NCI-H2196 treated with DMSO at 0.1 percent for 48 hours (cell line): ENCODE measurements at regions not wholly inside any gene's neighbourhood (a gene's known extent, or its start where the extent isn't known, plus 50 kb on each side); places are given as distances from the start of the nearest gene placed in this dataset.
"Not testable (repeated sequence)": the region's sequence is repeated elsewhere in the genome, so short reads cannot be mapped to it uniquely, and the experiment has no call there.

ENCODE experiments used
- DNase-seq: peaks from one replicate; lab custom pipeline; 2025; ENCODE audit not compliant: unreplicated experiment; lab: John Stamatoyannopoulos, UW

DNA sequence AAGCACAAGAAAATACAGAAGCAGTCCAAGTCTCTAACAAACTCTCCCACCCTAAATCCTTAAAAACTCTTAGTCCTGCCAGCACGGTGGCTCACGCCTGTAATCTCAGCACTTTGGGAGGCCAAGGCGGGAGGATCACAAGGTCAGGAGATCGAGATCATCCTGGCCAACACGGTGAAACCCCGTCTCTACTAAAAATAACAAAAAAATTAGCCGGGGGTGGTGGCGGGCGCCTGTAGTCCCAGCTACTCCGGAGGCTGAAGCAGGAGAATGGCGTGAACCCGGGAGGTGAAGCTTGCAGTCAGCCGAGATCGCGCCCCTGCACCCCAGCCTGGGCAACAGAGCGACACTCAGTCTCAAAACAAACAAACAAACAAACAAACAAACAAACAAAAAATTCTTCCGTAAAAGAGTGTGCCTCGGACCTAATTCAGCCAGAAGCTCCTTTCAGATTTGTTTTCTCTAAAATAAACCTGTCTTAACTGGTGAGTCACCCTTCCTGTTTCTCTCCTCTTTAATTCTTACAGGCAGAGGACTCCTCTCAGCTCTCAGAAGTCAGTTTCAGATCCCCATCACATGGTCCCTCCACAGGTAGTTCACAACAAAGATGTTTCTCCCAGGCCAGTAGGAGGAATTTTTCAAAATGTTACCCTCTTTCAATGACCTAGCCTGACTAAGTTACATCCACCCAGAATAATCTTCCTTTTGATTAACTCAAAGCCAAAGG lies 953.2 kb downstream of the STIM2 start:
- not testable (repeated sequence) for DNase-seq

DNA sequence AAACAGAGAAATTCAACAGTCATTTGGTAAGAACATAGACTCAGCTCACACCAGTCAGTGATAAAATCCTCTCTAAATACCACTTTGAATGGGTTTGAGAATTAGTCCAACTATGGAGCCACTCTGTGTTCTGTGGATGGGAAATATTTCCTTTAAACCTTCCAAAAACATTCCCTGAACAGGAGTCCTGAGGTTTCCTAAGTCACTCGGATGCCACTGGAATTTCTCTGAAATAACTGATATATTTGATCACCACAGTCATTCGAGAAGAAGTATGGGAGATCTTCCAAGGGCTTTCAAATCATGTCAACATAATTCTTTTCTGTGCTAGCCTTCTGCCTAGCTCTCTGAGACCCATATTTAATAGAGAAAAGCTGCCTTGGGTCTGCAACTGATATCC lies 958.6 kb downstream of the STIM2 start:
- no peak for DNase-seq

DNA sequence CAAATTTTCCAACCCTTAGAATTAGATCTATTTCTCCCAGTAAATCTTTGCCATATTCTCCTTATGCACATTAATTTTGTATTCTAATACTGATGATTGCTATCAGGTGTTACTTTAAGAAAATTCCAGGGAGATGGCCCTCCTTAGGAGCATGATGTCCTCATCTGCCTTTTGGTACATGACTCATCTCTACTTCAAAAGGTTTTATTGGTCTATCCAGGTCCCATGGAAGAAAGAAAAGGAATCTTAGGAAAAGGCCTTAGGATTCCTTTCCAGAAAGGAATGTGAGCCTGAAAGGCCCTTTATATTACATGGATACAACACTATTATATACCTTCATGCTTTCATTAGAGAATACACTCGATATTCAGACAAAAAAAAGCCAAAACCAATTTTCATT lies 968.2 kb downstream of the STIM2 start:
- DNase-seq: no peak

DNA sequence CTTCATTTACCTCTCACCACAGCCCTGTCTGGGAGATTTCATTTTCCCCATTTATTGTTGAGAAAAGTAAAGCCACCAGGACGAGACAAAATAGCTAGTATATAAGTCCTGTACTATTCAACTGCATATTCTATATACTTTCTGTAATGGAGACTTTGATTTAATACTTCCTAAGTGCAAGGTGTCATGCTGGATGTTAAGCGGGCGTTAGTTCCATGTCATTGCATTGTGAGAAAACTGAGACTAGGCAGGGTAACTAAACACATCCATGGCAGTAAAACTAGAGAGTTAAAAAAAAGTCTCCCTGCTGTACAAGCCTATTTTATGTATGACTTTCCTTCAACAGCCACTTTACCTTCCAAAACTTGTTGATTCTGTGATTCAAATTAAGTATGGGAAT lies 969.6 kb downstream of the STIM2 start:
- no peak for DNase-seq

DNA sequence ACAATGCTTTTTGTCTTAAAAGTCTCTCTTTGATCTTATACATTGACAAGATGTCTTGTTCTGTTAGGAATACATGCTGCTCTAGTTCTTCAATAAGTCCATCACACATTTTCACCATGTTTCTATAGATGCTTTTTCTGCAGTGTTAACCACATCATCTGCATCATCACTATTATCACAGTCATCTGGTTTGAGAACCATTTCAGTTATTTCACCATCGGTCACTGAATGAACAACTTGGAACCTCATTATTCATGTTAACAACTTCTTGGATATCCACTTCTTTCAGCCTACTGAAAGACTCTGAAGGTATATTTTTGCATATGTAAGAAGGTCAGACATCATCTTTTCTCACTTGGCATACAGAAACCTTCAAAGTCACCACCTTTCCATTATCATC lies 975.2 kb downstream of the STIM2 start:
- DNase-seq: no peak

DNA sequence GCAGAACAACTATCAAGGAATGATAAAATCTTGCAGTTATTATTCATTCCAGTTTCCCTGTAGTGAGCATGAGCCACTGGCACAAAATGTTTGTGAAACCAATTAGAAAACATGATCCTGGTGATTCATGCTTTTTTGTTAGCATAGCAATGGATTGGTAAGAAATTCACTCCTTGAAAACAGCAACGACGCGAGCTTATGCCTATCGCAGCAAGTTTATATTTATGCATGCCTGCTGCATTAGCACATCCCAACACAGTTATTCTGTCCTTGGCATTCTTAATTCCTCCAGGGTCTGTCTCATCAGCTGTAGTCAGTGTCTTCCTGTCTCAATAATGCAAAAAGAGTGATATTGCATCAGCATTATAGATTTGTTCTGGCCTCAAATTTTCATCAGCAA lies 975.9 kb downstream of the STIM2 start:
- DNase-seq: no peak

DNA sequence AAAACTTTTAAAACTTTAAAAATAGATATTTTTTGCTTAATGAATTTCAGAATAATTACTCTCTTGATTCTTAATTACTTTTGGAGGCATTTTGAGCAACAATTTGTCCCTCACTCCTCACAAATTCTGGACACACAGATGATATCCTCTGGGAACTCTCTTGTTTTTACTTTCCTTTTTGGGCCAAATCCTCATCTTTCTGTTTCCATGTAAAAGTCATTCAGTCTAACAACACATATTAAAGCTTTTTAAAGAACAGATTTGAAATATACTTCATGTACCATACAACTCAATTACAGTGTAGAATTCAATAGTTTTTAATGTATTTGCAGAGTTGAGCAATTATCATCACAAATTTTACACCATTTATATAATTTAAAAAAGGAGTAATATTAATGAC lies 983.1 kb downstream of the STIM2 start:
- no peak for DNase-seq

DNA sequence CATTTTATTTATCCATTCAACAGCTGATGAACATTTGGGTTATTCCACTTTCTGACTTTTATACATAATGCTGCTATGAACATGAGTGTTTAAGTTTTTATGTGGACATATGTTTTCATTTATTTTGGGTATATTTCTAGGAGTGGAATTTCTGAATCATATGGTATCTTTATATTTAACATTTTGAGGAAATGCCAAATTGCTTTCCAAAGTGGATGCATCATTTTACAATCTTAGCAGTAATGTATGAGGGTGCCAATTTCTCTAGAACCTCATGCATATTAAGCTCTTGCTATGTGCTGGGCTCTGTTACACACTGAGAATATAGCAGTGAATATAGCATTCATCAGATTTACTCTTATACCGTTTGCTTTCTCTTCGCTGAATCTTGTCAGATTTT lies 983.7 kb downstream of the STIM2 start:
- no peak for DNase-seq

DNA sequence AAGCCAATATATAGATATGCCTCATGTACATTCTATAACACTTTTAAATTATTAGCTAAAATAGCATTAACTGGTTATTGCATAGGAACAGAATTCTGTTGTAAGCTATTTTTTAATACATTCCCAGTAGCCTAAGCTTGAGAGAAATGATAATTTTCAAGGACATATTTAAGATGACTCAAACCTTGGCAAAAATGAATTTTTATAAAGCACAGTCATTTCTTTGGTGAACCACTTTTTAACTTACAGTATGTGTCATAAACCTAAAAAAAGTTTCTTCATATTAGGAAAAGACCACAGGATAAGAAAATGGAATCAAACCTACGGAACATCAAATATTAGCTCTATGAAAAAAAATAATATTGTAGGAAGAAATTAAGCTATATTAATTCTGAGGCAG lies 986.3 kb downstream of the STIM2 start:
- DNase-seq: no peak

DNA sequence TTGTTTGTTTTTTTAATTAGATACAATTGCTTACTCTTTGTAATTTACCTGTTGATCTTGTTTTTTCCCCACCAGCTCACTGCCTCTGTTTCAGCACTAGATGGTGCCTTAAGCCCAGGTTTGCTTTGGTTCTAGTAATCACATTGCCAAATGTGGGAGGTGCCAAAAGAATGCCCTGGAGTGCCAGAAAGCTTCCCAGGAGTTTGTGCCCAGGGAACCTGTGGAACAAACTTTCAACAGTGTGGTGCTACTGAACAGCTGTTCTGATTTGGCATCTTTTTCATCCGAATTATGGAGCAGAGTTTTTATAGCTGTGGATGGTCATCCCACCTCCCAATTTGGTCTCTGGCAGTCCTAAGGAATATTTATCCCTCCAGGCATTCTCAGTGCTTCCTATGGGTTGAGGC lies 1000.7 kb downstream of the STIM2 start:
- DNase-seq: no peak

DNA sequence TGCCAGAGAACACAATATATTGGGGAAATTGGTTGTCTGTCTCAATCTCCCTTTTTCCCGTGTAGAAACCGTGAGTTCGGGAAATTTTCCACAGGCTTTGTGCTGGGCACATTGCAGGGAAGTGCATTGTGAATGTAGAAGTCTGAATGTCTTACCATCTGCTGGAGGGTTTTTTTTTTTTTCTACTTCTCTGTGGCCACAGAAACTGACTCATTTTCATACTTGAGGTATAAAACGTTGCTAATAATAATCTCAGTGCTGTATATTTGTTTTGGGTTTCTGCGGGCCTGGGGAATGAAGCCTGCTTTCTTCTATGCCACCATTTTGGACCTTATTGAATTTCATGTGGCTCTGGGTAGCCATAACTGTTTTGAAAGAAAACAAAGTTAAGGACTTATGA lies 1001.2 kb downstream of the STIM2 start:
- no peak for DNase-seq

DNA sequence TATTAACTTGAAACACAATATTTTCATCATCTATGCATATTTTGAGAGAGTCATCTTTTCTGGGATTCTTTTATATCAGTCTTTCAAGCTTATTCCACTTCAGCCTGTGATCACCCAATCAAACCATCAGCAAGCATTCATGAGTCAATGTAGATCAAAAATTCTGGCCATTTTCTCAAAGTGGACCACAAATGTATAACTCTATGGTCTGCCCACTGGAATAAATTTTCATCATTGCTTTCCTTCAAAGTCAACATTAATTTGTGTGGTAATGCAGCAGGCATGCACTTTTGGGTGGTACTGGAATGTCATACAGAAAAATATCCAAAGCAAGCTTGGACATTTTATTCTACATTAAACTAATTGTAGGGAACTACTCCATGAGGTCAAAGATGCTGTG lies 1013.0 kb downstream of the STIM2 start:
- DNase-seq: no peak

DNA sequence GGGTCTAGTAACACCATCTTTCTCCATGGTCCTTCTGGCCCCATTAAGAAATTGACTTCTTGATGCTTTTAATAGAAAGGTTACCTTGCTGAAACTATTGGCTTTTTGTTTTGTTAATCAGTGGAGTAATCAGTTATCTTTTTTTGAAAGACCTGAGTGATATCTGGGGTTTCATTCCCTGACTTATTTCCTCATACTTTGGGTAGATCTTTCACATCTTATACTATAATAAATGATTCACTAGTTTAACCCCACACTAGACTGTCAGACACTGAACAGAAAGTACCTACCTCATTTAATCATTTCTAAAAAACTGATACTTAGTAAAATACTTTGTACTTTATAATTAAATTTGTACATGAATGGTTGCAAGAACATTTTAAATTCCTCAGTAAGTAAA lies 1021.1 kb downstream of the STIM2 start:
- no peak for DNase-seq

DNA sequence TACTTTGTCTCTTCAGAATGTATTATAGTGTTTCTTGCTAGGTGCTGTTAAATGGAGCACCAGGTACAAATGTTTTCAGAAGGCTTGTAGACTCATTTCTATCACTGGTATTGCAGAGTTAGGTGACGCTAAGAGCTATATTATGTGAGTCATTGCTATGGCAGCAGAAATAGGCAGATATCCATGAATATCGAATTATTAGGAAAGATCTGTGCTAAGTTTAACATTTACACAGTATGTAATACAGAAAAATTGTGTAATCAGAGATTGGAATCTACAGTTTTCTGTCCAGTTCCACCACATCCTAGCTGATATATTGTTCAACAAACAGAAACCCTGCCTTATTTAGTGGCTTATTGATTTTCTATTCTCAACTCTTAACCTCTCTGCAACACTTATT lies 1025.5 kb downstream of the STIM2 start:
- no peak for DNase-seq

DNA sequence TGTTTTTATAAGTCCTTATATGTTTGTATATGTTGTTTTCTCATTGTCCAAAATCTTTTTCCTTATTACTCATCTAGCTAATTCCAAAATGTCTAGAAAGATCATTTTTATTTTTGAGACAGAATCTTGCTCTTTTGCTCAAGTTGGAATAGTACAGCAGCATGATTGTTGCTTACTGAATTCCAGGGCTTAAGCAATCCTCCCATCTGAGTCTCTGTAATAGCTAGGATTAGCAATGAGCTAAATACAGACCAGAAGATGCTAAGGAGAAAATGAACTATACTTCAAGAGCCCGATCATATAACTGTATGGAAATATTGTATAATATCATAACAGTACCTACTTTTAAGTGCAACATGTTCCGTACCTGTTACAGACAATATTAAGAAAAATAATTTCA lies 1027.0 kb downstream of the STIM2 start:
- DNase-seq: no peak

DNA sequence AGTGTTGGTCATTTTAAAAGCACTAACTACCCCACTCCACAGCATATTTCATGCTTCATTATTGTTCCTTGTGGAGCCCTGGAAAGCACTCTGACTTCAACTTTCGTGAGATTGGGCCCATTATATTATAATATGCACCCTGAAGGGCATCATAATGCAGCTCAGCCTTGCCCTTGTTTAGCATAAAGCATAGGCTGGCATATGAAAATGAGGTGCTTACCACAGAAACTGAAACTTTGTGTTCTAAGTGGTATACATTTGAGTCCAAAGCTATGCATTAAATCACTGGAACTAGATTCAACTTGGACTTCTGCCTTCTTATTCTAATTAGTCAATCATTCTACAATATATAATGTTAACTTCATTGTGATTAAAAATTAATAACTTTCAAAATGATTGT lies 1027.9 kb downstream of the STIM2 start:
- no peak for DNase-seq

DNA sequence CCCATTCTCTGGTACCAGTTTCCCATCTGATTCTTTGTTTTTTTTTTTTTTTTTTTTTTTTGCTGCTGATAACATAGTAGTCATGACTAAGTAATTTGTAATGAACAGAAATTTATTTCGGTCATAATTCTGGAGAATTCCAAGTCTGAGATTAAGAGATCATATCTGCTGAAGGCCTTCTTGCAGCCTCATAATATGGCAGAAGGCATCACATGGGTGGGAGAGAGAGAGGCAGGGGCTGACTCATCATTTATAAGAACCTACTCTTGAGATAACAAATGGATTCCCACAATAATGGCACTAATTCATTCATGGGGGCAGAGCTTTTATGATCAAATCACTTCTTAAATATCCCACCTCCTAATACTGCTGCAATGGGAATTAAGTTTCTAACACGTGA lies 1034.3 kb downstream of the STIM2 start:
- no peak for DNase-seq

DNA sequence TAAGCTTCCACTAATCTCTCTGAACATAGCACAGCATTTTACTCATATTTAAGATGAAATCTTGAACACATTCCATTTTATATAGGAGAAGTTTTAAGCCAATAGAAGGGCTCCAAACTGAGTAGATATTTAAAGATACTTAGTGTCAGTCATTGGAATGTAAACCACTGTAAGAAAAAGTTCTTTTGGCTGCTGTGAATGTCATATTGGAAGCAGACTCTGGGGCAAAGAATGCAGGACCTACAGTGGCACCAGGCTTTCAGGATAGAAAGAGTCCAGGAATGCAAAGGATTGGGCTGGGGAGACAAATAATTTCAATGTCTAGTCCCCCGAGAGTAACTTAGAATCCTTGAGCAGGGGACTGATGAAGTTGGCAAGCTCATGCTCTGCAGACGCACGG lies 1047.7 kb downstream of the STIM2 start:
- no peak for DNase-seq

DNA sequence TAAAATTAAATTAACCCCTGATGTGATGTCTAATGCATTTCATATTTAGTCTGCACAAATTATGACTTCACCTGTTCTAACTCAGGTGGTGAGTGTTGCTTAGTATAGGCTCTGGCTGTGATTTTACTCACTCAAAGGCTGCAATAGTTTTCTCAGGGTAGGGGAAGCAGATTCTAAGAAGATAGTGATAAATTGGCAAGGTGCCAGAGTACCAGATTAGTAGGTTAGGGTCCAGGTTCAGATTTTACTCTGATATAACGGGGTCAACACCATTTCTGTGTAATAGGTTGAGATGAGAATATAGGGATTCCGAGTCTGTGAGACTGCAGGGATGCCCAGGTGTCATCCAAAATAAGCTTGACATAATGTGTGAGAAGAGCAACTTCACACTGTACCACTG lies 1049.6 kb downstream of the STIM2 start:
- DNase-seq: no peak

DNA sequence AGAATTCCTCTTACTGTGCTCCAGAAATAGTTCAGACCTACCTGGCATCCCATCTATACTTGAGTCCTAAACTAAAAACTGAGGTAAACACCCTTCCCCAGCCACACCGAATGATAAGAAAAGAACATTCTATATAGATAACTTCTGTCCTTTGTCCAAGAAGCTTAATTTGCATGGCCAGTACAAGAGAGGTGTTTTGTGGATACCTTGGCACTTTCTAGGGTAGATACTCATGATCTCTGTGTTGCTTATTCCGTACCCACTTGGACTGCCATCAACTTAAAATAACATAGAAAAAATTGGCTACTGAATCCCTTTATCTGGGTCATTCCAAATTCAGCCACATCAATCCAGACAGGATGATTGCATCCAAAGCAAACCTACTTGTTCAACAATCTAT lies 1050.4 kb downstream of the STIM2 start:
- no peak for DNase-seq

DNA sequence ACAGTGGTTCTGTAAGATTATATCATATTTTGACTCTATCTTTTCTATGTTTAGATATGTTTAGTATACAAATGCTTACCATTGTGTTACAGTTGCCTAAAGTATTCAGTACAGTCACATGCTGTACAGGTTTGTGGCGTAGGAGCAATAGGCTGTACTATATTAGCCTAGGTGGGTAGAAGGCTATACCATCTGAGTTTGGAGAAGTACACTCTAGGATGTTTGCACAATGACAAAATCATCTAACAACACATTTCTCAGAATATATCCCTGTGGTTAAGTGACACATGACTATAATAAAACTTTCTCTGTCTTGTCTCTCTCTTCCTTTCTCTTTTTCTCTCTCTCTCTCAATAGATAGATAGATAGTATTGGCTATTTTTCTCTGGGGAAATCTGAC lies 1053.1 kb downstream of the STIM2 start:
- DNase-seq: no peak

DNA sequence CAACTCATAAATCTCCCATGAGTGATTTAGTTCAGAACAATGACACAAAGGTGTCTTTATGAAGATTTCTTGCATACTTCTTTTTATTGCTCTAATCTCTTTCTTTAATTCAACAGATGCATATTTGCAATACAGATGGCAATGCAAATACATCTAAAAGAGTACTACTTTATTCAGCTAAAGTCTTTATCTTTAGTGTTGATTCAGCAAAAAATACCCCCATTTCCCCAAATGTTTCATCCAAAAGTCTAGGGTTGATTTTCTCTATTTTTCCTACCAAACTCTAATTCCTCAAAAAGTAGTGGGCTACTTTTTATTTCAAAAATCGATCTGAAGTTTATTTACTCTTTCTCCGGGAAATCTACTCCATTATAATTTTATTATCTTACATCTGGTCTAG lies 1055.2 kb downstream of the STIM2 start:
- no peak for DNase-seq

DNA sequence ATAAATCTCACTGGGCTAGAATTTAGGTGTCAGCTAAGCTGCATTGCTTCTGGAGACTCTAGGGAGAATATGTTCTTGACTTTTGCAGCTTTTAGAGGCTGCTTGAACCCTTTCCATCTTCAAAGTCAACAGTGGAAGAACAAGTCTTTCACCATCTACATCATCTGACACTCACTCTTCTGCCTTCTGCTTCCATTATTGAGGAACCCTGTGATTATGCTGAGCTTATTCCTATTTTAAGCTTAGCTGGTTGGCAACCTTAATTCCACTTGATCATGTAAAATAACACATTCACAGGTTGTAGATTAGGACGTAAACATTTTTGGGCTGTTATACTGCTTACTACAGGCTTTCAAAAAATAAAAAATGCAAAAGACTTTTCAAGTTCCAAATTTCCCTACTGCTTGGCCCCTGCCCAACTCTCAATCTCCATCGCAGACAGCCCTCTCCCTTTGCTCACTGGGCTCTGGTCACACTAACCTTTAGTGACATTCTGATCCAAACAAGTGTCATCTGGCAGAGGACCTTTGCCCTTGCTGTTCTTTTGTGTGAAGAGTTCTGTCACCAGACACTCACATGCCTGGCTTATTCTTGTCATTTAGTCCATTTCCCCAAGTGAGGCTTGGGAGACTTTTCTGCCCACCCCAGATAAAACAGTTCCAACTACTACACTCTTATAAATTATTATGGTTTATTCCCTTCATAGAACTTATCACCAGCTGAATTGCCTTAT lies 1056.0 kb downstream of the STIM2 start:
- no peak for DNase-seq
